HG03439 (cell line): ENCODE measurements at regions not wholly inside any gene's neighbourhood (a gene's known extent, or its start where the extent isn't known, plus 50 kb on each side); places are given as distances from the start of the nearest gene placed in this dataset.

ENCODE experiments used
- ATAC-seq: cut with Tn5 transposase; IDR thresholded peaks from one replicate; pipeline ENCODE4 v1.9.1; 2021; ENCODE audit warnings: mild to moderate bottlenecking, moderate library complexity; ENCODE audit not compliant: unreplicated experiment

DNA sequence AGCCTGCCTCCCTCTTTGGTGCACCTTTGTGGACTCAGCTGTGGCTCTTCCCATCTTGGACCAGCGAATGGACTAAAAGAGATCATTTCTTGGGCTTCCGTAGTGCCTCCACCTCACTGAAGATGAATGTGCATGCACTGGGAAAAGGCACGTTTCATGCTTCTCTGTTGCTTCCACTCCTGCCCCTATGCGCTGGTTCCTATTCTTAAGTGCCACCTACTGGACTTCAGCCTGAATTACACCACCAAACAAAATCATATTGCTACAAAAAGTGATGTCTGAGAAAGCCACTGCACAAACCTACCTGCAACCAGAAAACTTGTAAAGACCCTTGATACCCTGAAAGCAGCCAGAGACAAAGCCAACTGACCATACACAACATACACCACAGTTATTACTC lies 695.6 kb downstream of the TSN start:
- ATAC-seq = peak; percentile 63

DNA sequence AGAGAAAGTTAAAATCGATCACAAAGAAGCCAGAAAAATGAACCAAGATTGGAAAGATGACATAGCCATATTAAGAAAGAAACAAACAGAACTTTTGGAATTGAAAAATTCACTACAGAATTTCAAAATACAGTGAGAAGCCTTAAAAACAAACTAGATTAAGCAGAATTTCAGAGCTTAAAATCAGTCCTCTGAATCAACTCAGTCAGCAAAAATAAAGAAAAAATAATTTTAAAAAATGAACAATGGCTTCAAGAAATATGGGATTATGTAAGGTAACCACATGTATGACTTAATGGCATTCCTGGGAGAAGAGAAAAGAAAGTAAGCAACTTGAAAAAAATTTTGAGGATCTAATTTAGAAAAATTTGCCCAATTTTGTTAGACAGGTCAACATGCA lies 696.2 kb downstream of the TSN start:
- no peak for ATAC-seq

DNA sequence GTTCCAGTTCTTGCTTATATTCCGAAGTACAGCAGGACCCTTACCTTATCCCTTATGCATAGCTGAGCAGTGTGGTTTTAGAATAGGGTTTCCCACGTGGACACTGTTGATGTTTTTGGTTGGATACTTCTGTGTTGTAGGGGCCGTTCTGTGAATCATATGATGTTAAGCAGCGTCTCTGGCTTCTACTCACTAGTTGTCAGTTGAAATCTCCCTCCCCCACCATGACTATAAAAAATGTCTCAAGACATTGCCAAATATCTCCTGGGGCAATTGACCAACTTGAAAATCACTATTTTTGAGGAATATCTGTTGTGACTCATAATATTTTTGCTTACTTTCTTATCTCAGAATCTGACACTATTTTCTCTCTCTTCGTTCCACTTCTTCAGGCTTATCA lies 713.7 kb downstream of the TSN start:
- no peak for ATAC-seq

DNA sequence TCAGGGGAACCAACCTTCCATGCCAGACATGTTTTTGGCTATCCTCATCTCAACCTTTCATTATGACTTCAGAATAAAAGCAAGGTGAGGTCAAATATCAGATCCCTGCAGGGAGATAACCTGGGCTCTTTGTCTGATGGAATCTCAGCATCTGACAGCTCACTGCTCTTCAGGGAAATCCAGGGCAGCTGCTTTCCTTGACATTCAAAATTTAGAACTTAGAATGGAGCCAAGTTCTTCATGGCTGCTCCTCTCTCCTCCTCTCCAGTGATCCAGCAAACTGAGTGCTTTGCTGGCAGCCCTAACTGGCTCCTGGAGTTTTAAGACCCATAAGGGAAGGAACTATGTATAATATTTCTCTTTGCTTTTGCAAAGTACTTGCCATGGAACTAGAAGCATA lies 716.3 kb downstream of the TSN start:
- ATAC-seq = no peak

DNA sequence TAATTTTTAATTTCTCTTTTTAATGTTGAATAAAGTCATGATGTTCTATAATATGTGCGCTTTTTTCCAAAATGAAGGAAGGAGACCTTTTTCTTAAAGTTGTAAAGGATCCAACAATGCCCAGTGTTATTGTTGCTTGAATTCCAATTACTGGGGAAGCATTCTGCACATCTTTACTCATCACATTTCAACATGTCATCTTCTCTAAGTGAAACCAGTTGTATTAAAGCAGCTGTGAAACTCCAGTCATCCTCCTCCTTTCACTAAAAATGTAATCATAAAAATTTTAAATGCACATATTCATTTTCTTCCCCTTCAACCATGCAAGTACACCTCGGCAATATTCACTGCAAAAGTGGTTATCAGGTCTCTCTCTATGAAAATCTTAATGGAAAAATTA lies 722.7 kb downstream of the TSN start:
- no peak for ATAC-seq

DNA sequence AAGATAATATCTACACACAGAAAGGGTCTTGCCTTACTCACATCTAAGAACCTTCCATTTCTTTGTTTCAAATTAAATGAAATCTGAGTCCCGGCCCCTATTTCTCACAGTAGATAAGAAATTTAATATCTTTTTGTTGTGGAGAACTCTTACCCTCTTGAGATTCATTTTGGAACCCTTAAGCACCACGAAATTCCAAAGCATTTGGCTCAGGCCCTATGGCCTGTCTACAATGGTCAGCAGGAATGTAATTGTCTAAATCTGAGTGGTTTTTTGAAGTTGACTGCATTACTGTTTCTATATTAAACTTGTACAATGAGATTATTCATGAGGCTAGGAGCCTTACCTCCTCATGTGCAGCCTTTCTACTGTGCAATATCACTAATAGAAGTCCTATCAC lies 723.3 kb downstream of the TSN start:
- ATAC-seq = no peak

DNA sequence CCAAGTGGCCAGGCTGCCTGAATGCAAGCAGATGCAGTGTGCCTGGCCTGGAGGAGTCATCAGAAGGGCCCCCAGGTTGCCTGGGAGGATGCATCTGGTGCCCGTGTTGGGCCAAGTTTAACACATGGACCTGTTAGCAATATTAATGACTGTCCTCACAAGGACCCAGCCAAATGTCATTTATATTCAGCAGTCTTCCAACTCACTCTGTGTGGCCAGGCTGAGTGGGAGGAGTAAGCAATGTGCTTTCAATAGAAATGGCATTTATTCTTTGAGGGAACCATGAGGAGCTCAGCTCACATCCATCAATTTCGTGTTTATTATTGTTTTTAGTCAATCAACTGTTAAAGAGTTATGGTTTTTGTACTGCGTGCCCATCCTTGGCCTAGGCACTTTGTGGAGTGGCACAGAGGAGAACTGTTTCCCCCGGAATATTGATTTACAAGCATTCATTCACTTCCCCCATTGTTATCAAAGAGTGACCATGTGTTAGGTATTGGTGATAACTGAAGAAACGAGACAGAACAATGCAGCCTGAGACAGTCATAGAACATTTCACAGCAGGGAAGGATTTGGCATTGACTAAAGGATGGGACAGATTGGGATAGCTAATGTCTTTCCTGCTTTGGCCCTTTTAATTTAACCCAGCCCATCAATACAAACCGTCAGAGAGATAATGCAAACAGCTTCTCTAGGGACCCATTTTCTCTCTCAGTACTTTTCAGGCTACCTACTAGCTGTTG lies 725.2 kb downstream of the TSN start:
- ATAC-seq = no peak

DNA sequence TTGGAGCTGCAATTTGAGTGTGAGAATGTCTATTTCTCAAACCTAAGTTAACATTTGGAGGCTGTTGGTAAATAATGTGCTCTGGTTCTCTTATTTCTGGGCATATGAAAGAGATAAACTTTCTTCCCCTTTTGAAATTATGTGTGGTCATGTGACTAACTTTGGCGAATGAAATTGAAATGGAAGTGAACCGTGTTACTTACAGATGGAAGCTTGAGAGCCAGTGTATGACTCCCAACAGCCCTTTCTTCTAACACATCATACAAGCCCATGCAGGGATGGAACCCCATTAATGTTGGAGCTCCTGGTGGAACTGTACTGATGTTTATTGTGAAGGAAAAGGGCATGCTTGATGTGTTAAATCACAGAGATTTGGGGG lies 725.8 kb downstream of the TSN start:
- no peak for ATAC-seq

DNA sequence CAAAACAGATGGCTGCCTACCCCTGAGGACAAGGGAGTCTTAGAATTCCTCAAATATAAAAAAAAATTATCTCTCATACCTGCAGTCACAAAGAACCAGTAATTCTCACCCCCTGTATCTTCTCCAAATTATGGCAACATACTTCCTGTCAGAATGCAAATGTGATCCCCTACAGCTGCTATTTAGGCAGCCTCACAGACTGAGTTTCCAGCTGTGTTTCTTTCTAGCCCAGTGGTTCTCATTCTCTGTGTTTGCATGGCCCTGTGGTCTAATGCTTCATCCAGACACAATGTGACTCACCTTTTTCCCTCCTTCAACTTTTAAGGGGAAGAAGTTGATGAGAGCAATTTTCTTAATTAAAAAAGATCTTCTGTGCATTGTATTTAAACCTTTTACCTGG lies 726.3 kb downstream of the TSN start:
- ATAC-seq = no peak

DNA sequence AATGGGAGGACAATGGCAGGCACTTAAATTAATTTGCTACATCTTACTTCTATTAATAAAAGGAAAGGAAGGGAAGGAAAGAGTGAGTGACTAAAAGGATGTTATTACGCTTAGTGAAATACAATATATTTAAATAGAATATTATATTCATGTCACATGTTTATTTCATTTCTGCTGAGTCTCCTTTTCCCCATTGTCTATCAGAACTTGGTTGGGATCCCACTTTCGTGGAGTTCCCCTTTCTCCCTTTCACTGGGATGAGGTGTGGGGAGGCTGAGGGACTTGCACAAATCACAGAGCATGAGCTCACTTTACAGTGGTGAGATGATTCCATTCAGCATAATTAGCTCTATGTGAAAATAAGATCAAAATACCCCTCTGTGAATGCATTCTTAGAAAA lies 730.6 kb downstream of the TSN start:
- ATAC-seq = no peak

DNA sequence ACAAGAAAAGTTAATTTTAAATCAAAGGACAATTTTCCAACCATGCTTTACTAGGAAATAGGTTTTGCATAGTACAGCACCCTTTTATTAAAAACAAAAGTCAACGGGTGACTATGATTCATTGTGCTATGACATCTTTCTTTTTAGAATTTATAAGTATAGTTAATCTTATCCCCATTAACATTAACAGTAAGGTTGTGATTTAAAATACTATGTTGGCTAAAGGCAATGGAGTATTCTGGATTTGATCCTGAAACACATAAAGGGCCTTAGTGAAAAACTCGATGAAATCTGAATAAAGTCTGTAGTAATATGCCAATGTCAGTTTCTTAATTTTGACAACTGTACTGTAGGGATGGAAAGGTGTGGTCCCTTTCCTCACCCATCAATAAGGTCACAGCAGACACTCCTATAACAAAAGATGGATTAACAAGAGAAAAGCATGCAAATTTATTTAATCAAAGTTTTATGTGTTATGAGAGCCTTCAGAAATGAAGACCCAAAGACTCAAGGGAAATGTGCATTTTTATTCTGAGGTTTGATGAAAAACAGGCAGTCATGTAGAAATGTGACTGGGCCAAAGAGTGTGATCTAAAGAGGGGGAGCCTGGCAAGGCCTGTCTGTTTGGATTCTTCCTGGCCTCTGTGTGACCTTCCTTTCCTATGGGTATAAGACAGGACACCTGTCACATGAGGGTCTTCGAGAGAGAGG lies 731.4 kb downstream of the TSN start:
- ATAC-seq = no peak

DNA sequence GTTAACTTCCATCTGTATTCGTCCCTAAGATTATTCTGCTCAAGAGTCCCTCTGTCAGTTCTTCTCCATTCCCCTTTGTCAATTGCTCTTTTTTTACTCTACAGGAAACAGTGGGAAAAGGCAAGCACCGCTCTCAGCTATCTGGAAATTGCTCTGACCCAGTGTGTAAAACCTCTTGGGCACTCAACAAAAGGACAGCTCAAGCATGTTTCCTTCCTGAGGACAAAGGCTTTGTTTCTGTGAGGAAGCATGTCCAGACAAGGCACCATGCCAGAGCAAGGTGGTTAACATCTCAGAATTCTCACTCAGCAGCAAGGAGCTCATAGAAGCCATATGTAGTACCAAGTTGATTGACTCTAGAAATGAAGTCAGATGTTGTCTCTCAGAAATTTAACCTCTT lies 735.6 kb downstream of the TSN start:
- no peak for ATAC-seq

DNA sequence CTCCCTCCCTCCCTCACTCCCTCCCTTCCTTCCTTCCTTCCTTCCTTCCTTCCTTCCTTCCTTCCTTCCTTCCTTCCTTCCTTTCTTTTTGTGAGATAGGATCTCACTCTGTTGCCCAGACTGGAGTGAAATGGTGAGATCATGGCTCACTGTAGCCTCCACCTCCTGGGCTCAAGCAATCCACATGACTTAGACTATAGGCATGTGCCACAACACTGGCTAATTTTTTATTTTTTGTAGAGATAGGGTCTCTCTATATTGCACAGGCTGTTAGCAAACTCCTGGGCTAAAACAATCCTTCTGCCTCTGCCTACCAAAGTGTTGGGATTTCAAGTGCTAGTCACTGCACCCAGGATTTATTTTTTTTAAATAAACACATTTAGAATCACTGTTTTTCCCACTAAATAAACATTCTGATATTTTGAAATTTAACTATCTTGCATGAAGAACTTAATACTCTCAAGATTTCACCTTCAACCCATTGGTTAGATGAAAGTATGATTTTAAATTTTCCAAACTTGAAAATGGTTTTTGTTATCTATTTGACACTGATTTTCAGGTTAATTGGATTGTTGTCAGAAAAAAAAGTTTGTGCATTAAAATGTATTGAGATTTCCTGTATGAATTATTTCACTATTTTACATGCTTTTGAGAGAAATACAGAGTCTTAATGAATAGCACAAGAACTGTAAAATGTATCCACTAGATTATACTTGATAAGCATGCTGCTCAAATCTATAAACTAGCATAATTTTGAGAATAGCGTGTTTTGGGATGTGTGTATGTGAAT lies 745.1 kb downstream of the TSN start:
- ATAC-seq = no peak

DNA sequence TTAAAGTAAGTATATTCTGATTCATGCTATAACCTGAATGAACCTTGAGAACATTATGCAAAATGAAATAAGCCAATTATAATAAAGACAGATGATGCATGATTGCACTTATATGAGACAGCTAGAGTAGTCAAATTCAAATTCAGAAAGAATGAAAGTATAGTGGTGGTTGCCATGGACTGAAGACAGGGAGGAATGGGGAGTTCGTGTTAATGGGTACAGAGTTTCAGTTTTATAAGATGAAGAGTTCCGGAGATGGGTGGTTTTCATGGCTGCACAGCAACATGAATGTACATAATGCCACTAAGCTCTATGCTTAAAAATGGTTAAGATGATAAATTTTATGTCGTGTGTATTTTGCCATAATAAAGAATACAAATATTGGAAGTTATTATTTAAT lies 751.2 kb downstream of the TSN start:
- ATAC-seq = no peak

DNA sequence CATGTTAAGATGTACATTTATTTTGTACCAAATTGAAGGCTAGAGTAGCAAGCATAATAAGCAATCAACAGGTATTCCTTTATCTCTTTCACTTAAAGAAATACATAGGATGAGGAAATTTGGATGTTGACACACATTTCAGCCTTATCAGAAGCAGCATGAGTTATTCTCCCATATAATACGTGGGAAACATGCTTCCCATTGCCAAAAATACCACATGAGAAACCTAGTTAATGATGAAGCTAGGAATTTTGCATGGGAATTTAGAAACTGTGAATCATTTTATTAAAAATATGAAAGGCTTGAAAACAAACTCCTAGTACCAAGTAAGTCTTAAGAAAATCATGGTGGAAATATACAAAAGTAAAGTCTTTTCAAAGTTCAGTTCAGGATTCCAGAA lies 751.8 kb downstream of the TSN start:
- no peak for ATAC-seq

DNA sequence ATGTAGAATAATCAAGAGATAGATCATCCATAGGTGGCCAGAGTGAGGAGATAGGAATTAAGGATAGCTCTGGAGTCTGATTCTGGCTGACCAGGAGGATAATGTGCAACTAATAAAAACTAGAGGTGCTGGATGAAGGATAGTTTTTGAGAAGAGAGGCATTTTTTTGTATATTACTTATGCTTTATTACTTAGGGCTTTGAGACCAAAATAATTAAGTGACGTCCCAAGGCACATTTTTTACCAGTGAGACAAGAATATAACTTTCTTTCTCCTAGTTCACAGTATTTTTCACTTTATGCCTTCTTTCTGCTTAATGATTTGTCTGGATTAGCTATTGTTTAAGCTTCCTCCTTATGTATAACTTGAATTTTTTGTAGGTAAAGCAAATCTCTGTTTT lies 756.6 kb downstream of the TSN start:
- ATAC-seq = no peak

DNA sequence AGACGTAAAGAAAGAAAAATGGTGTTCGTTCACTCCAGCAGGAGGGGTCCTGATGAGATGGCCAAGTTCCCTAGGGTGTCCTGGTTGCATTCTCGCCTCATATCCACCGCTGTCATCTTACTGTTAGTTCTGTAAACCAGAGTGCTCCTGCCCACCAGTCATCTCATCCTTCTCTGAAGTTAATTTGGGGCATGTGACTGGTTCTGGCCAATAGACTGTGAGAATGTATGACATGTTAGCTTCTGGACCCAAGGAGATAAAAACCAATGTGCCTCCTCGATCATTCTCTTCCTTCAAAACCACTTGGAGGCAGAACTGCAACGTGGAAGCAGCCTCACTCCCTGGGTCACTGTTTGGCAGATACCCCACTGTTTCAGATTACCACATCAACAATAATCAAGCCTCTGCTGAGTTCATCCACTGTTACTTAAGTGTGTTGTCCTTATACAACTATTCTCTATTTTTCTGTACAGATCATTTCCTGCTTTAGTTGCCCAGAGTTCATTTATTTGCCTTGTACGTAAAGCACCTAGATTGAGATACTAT lies 759.1 kb downstream of the TSN start:
- no peak for ATAC-seq

DNA sequence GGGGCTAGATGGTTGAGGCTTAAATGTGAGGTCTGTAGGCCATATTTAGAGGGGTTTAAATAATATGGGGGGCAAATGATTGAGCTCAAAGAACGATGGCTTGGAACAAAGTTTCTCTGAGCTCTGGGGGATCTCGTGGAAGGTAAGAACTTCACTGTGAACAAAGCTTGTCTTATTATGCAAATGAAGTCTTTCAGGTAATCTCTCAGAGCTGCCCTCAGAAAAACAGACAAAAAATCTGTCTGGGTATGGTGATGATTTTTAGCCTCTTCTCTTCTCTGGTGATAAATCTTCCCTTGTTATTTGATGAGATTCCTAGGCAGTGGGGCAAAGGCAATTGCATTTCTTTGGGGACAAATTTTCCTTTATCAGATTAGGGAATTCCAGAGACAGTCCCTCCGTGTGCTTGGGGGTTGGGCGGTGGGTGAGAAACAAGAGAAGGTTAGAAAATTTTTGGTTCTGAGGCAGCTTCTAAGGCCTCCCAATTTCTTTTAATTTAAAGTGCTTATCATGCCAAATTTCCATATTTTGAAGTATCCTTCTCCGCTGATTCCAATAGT lies 760.4 kb downstream of the TSN start:
- no peak for ATAC-seq

DNA sequence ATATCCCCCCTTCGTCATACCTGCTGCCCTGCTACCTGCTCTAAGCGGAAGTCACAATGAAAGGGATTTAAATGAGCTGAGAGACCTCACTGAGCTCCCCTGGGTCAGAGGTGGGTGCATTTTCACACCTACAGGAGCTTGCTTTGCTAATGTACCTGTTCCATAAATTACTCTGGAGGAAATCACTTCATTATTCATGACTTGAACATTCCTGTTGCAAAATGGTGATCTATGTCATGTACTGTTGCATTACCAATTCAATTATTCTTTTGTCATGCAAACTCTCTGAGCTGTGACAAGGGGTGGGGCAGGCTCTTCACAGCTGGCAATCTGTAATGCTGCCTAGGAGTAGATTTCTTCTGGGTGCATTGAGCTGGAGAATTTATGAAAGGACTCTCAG lies 761.3 kb downstream of the TSN start:
- ATAC-seq = no peak

DNA sequence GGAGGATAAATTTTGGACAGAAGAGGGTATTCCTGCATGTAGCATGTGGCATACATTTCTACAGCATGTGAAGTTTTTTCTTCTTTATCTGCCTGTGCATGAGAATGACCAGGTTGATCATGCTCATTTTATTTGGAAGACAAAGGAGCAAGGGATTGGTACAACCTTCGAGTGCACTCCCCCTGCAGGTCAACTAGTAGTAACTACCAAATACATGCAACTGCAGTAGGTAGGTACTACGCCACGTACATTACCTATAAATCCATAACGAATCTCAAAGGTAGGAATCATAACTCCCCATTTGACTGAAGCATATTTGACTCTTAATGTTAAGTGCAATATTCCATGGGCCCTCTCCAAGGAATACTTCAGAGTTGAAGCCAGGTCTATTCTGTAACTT lies 763.9 kb downstream of the TSN start:
- no peak for ATAC-seq

DNA sequence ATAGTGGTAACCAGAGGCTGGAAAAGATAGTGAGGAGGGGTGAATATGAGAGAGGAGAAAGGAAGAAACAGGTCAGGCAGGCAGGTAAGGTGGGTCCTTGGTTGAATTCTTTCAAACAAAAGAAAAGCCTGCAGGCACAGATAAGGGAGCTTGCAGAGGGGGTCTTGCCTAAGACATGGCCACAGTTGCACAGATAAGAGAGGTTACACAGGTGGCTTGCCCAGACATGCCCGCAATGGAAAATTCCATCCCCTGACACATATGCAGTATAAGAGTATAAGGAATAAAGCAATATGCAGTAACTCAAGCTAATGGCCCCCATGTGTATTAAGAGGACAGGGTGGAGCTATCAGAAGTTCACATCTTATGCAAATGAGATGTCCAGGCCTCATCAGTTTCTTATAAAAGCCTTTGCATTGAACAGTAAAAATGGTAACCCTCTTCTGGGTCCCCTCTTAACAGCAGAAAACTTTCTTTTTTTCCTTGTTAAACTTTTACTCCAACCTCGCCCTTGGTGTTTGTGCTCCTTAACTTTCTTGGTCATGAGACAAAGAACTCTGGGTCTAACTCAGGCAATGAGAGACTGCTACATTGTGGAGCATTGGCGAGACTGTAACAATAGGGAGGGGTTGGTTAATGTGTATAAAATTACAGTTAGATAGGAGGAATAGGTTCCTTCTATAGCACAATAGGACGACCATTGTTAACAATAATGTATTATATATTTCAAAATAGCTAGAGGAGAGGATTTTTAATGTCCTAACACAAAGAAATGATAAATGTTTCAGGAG lies 764.6 kb downstream of the TSN start:
- no peak for ATAC-seq
